ENCODE measurements at regions not wholly inside any gene's neighbourhood (a gene's known extent, or its start where the extent isn't known, plus 50 kb on each side); places are given as distances from the start of the nearest gene placed in this dataset.

- TF ChIP-seq CTCF (IDR thresholded peaks at IDR 0.05) (no peak), POLR2A (IDR thresholded peaks at IDR 0.05) (no peak)
These were observed 301.8 kb upstream of the CHRM3 start for GRCh38 chr1:239084459-239085080.

Data from adrenal gland (tissue), 5 donors.